Osteoblast (primary cell): ENCODE measurements at regions not wholly inside any gene's neighbourhood (a gene's known extent, or its start where the extent isn't known, plus 50 kb on each side); places are given as distances from the start of the nearest gene placed in this dataset.

ENCODE experiments used
- DNase-seq: peaks from one replicate; pipeline ENCODE4 v3.0.0; 2011; ENCODE audit warnings: low spot score, mixed read lengths; ENCODE audit not compliant: insufficient read length; ENCODE audit errors: missing footprints
- H2AFZ ChIP-seq: 2 replicates; pipeline ENCODE4 v1.6.0; 2011; ENCODE audit warnings: mild to moderate bottlenecking, low read length
- H3K27ac ChIP-seq: 2 replicates; pipeline ENCODE4 v1.5.1; 2011; ENCODE audit warnings: mild to moderate bottlenecking, low read depth, low read length, moderate library complexity
- H3K27me3 ChIP-seq: 2 replicates; pipeline ENCODE4 v1.6.0; 2012; ENCODE audit warnings: mild to moderate bottlenecking, control low read depth, inconsistent platforms, low read length, moderate library complexity; ENCODE audit not compliant: insufficient read depth
- H3K36me3 ChIP-seq: 2 replicates; pipeline ENCODE4 v1.5.1; 2011; ENCODE audit warnings: mild to moderate bottlenecking, low read length, control low read depth, moderate library complexity; ENCODE audit not compliant: insufficient read depth
- H3K4me1 ChIP-seq: 2 replicates; pipeline ENCODE4 v1.5.1; 2011; ENCODE audit warnings: mild to moderate bottlenecking, low read length, control low read depth, moderate library complexity; ENCODE audit not compliant: insufficient read depth
- H3K4me2 ChIP-seq: 2 replicates; pipeline ENCODE4 v1.6.0; 2011; ENCODE audit warnings: mild to moderate bottlenecking, low read length; ENCODE audit not compliant: insufficient read depth
- H3K4me3 ChIP-seq: fragments of 200-600 bp; sonication (generic); 3 replicates; pipeline ENCODE4 v1.5.1; 2012; ENCODE audit warnings: mild to moderate bottlenecking, low read length, inconsistent platforms; ENCODE audit not compliant: insufficient read depth
- H3K79me2 ChIP-seq: 2 replicates; pipeline ENCODE4 v1.6.0; 2012; ENCODE audit warnings: mild to moderate bottlenecking, low read length, control low read depth, inconsistent platforms; ENCODE audit not compliant: insufficient read depth
- H3K9me3 ChIP-seq: 2 replicates; pipeline ENCODE4 v1.5.1; 2011; ENCODE audit warnings: low read depth, low read length, control low read depth
- H4K20me1 ChIP-seq: 2 replicates; pipeline ENCODE4 v1.6.0; 2012; ENCODE audit warnings: mild to moderate bottlenecking, low read length, control low read depth; ENCODE audit not compliant: insufficient read depth
- TF ChIP-seq, protein P1 (sequence below): IDR thresholded peaks from 2 replicates; pipeline ENCODE4 v1.5.1; 2011; ENCODE audit warnings: mild to moderate bottlenecking, low read depth, low read length, moderate library complexity; ENCODE audit errors: extremely low read depth

DNA sequence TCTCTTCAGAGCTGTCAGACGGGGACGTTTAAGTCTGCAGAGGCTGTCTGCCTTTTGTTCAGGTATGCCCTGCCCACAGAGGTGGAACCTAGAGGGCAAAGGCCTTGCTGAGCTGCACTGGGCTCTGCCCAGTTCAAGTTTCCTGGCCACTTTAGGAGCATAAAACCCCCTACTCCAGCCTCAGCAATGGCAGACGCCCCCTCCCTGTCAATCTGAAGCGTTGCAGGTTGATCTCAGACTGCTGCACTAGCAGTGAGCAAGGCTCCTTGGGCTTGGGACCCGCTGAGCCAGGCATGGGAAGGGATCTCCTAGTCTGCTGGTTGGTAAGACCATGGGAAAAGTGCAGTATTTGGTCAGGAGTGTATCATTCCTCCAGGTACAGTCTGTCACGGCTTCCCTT lies 66.6 kb upstream of the TP53I11 start:
- Histone ChIP-seq H2AFZ (no peak overlapping the region), H3K4me2 (no peak overlapping the region), H4K20me1 (no peaks in the 10 kb centered on the region), H3K4me1 (peaks cover 16% of the 10 kb centered on the region), H3K27me3 (no peaks in the 10 kb centered on the region), H3K9me3 (no peaks in the 10 kb centered on the region), H3K27ac (no peak overlapping the region), H3K79me2 (no peaks in the 10 kb centered on the region), H3K36me3 (no peaks in the 10 kb centered on the region), H3K4me3 (no peak overlapping the region)
- no peak for DNase-seq
- TF ChIP-seq, protein P1, sequence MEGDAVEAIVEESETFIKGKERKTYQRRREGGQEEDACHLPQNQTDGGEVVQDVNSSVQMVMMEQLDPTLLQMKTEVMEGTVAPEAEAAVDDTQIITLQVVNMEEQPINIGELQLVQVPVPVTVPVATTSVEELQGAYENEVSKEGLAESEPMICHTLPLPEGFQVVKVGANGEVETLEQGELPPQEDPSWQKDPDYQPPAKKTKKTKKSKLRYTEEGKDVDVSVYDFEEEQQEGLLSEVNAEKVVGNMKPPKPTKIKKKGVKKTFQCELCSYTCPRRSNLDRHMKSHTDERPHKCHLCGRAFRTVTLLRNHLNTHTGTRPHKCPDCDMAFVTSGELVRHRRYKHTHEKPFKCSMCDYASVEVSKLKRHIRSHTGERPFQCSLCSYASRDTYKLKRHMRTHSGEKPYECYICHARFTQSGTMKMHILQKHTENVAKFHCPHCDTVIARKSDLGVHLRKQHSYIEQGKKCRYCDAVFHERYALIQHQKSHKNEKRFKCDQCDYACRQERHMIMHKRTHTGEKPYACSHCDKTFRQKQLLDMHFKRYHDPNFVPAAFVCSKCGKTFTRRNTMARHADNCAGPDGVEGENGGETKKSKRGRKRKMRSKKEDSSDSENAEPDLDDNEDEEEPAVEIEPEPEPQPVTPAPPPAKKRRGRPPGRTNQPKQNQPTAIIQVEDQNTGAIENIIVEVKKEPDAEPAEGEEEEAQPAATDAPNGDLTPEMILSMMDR, result no peak

GRCh38 chr11:45021001-45021400 lies 70.3 kb upstream of the TP53I11 start:
- TF ChIP-seq, protein P1, result no peak
- Histone ChIP-seq H3K79me2 (no peaks in the 10 kb centered on the region), H3K9me3 (no peaks in the 10 kb centered on the region), H3K27me3 (no peaks in the 10 kb centered on the region), H4K20me1 (no peaks in the 10 kb centered on the region), H3K4me2 (no peak overlapping the region), H3K4me1 (peaks cover 27% of the 10 kb centered on the region), H3K36me3 (no peaks in the 10 kb centered on the region), H2AFZ (no peak overlapping the region), H3K27ac (no peak overlapping the region), H3K4me3 (no peak overlapping the region)
- no peak for DNase-seq

- TF ChIP-seq, protein P1, result no peak
- Histone ChIP-seq H3K4me1 (peaks cover 27% of the 10 kb centered on the region), H4K20me1 (no peaks in the 10 kb centered on the region), H3K36me3 (no peaks in the 10 kb centered on the region), H3K4me2 (peak overlapping the region; percentile 54), H3K9me3 (no peaks in the 10 kb centered on the region), H3K27ac (no peak overlapping the region), H3K4me3 (no peak overlapping the region), H3K27me3 (no peaks in the 10 kb centered on the region), H2AFZ (no peak overlapping the region), H3K79me2 (no peaks in the 10 kb centered on the region)
- DNase-seq, result peak; percentile 86
Measured at GRCh38 chr11:45021692-45022141, 71.0 kb upstream of the TP53I11 start.

- H2AFZ ChIP-seq, result no peak overlapping the region
- TF ChIP-seq, protein P1, result no peak
- H3K27ac ChIP-seq, result peak overlapping the region; percentile 32
- H3K79me2 ChIP-seq, result no peaks in the 10 kb centered on the region
- H3K36me3 ChIP-seq, result no peaks in the 10 kb centered on the region
- H3K27me3 ChIP-seq, result peaks cover 5% of the 10 kb centered on the region
- peak overlapping the region; percentile 11 for H3K4me3 ChIP-seq
- H3K4me1 ChIP-seq, result peaks cover 27% of the 10 kb centered on the region
- peak; percentile 73 for DNase-seq
- no peaks in the 10 kb centered on the region for H4K20me1 ChIP-seq
- H3K9me3 ChIP-seq, result no peaks in the 10 kb centered on the region
- peak overlapping the region; percentile 54 for H3K4me2 ChIP-seq
Measured at GRCh38 chr11:45022294-45023064, 71.8 kb upstream of the TP53I11 start.
